ENCODE measurements at regions not wholly inside any gene's neighbourhood (a gene's known extent, or its start where the extent isn't known, plus 50 kb on each side); places are given as distances from the start of the nearest gene placed in this dataset.

- Histone ChIP-seq H4K20me1 (ENCODE audit: low read depth, low read length) (no peaks in the 10 kb centered on the region), H3K36me3 (ENCODE audit: low read length) (no peaks in the 10 kb centered on the region), H3F3A (ENCODE audit: insufficient read depth) (no peaks in the 10 kb centered on the region), H3K27me3 (ENCODE audit: low read length) (no peaks in the 10 kb centered on the region), H3K9me2 (replicated peaks; ENCODE audit: insufficient read depth, low read length) (no peaks in the 10 kb centered on the region), H3K9ac (ENCODE audit: low read length) (no peak overlapping the region), H3K4me3 (ENCODE audit: insufficient read depth, low read length, poor library complexity, severe bottlenecking) (no peak overlapping the region), H3K9me3 (ENCODE audit: insufficient read depth, low read length) (no peaks in the 10 kb centered on the region), H3K4me2 (ENCODE audit: low read depth, low read length, poor library complexity, severe bottlenecking) (no peak overlapping the region), H2AFZ (ENCODE audit: low read depth, low read length, severe bottlenecking) (no peak overlapping the region), H3K79me2 (ENCODE audit: insufficient read depth, low read length) (no peaks in the 10 kb centered on the region), H3K27ac (ENCODE audit: low read depth, low read length) (no peak overlapping the region)
- TF ChIP-seq, protein P1, sequence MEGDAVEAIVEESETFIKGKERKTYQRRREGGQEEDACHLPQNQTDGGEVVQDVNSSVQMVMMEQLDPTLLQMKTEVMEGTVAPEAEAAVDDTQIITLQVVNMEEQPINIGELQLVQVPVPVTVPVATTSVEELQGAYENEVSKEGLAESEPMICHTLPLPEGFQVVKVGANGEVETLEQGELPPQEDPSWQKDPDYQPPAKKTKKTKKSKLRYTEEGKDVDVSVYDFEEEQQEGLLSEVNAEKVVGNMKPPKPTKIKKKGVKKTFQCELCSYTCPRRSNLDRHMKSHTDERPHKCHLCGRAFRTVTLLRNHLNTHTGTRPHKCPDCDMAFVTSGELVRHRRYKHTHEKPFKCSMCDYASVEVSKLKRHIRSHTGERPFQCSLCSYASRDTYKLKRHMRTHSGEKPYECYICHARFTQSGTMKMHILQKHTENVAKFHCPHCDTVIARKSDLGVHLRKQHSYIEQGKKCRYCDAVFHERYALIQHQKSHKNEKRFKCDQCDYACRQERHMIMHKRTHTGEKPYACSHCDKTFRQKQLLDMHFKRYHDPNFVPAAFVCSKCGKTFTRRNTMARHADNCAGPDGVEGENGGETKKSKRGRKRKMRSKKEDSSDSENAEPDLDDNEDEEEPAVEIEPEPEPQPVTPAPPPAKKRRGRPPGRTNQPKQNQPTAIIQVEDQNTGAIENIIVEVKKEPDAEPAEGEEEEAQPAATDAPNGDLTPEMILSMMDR (IDR thresholded peaks at IDR 0.05; ENCODE audit: insufficient read depth, low read length, poor library complexity, severe bottlenecking), result no peak
- TF ChIP-seq EZH2phosphoT487 (conservative IDR thresholded peaks at IDR 0.05; ENCODE audit: low read length), result no peak
Observed at GRCh38 chr13:87894059-87894458, 222.9 kb downstream of the SLITRK5 start.

- Histone ChIP-seq H3K4me2 (ENCODE audit: low read depth, low read length, poor library complexity, severe bottlenecking) (no peak overlapping the region), H3F3A (ENCODE audit: insufficient read depth) (no peaks in the 10 kb centered on the region), H3K27me3 (ENCODE audit: low read length) (no peaks in the 10 kb centered on the region), H3K36me3 (ENCODE audit: low read length) (no peaks in the 10 kb centered on the region), H3K9me2 (replicated peaks; ENCODE audit: insufficient read depth, low read length) (no peaks in the 10 kb centered on the region; the same call in 1 of the 2 replicates), H4K20me1 (ENCODE audit: low read depth, low read length) (no peaks in the 10 kb centered on the region), H2AFZ (ENCODE audit: low read depth, low read length, severe bottlenecking) (no peak overlapping the region), H3K27ac (ENCODE audit: low read depth, low read length) (no peak overlapping the region), H3K9me3 (ENCODE audit: insufficient read depth, low read length) (peaks cover 4% of the 10 kb centered on the region; the same call in 1 of the 2 replicates), H3K4me3 (ENCODE audit: insufficient read depth, low read length, poor library complexity, severe bottlenecking) (no peak overlapping the region), H3K9ac (ENCODE audit: low read length) (no peak overlapping the region), H3K79me2 (ENCODE audit: insufficient read depth, low read length) (no peaks in the 10 kb centered on the region)
- no peak for TF ChIP-seq EZH2phosphoT487 (conservative IDR thresholded peaks at IDR 0.05; ENCODE audit: low read length)
- TF ChIP-seq, protein P1 (IDR thresholded peaks at IDR 0.05; ENCODE audit: insufficient read depth, low read length, poor library complexity, severe bottlenecking), result no peak
Observed at GRCh38 chr13:87903553-87903952, 232.4 kb downstream of the SLITRK5 start.

DNA sequence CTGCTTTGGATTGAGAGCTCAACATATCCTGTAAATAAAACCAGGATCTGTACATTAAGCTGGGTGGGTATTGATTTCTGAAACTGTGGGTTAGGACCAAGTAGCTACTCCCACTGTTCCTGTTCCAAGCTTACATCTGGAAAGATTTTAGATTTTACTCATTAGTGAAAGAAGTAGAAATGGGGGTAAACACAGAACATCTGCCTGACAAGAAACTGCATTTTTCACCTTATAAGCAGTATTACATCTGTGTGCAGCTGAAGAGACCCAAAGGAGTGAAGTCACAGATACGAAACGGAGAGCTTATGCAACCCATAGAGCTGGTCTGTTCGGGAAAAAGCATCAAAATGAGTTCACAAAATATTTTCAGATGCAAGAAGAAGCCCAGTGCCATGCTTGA lies 235.2 kb downstream of the SLITRK5 start:
- H3K79me2 ChIP-seq (ENCODE audit: insufficient read depth, low read length), result no peaks in the 10 kb centered on the region
- H3K4me2 ChIP-seq (ENCODE audit: low read depth, low read length, poor library complexity, severe bottlenecking), result no peak overlapping the region
- no peaks in the 10 kb centered on the region for H3F3A ChIP-seq (ENCODE audit: insufficient read depth)
- no peak overlapping the region for H2AFZ ChIP-seq (ENCODE audit: low read depth, low read length, severe bottlenecking)
- no peak overlapping the region for H3K9ac ChIP-seq (ENCODE audit: low read length)
- H3K4me3 ChIP-seq (ENCODE audit: insufficient read depth, low read length, poor library complexity, severe bottlenecking), result no peak overlapping the region
- peaks cover 4% of the 10 kb centered on the region; the same call in 1 of the 2 replicates for H3K9me3 ChIP-seq (ENCODE audit: insufficient read depth, low read length)
- no peaks in the 10 kb centered on the region for H3K36me3 ChIP-seq (ENCODE audit: low read length)
- H3K27me3 ChIP-seq (ENCODE audit: low read length), result no peaks in the 10 kb centered on the region
- no peaks in the 10 kb centered on the region; the same call in 1 of the 2 replicates for H3K9me2 ChIP-seq (replicated peaks; ENCODE audit: insufficient read depth, low read length)
- no peaks in the 10 kb centered on the region for H4K20me1 ChIP-seq (ENCODE audit: low read depth, low read length)
- H3K27ac ChIP-seq (ENCODE audit: low read depth, low read length), result no peak overlapping the region
- TF ChIP-seq, protein P1 (IDR thresholded peaks at IDR 0.05; ENCODE audit: insufficient read depth, low read length, poor library complexity, severe bottlenecking), result no peak
- TF ChIP-seq EZH2phosphoT487 (conservative IDR thresholded peaks at IDR 0.05; ENCODE audit: low read length), result no peak
